ENCODE measurements at regions not wholly inside any gene's neighbourhood (a gene's known extent, or its start where the extent isn't known, plus 50 kb on each side); places are given as distances from the start of the nearest gene placed in this dataset.
"Not testable (repeated sequence)": the region's sequence is repeated elsewhere in the genome, so short reads cannot be mapped to it uniquely, and the experiment has no call there.

GRCh38 chr2:242044313-242044590 lies 174.7 kb downstream of the RTP5 start:
- TF ChIP-seq CTCF (conservative IDR thresholded peaks at IDR 0.05; ENCODE audit: low read depth, low read length) = no peak
- no peak overlapping the region for H3K4me3 ChIP-seq (ENCODE audit: low read depth, low read length)
- no peak for DNase-seq (ENCODE audit: low read depth)

- H3K4me3 ChIP-seq (ENCODE audit: low read depth, low read length); DNase-seq (ENCODE audit: low read depth): not testable (repeated sequence)
Observed at GRCh38 chr2:242045596-242046144, 176.1 kb downstream of the RTP5 start.

- H3K4me3 ChIP-seq (ENCODE audit: low read depth, low read length) = peak overlapping the region; percentile 44
- DNase-seq (ENCODE audit: low read depth) = peak; percentile 53
- TF ChIP-seq CTCF (conservative IDR thresholded peaks at IDR 0.05; ENCODE audit: low read depth, low read length) = no peak
Observed at GRCh38 chr2:242046206-242046826, 176.8 kb downstream of the RTP5 start.

- no peak for DNase-seq (ENCODE audit: low read depth)
- H3K4me3 ChIP-seq (ENCODE audit: low read depth, low read length) = no peak overlapping the region
- no peak for TF ChIP-seq CTCF (conservative IDR thresholded peaks at IDR 0.05; ENCODE audit: low read depth, low read length)
Observed at GRCh38 chr2:242047963-242048362, 178.4 kb downstream of the RTP5 start.

GRCh38 chr2:242048479-242048878 lies 178.9 kb downstream of the RTP5 start:
- DNase-seq (ENCODE audit: low read depth) = no peak
- no peak overlapping the region for H3K4me3 ChIP-seq (ENCODE audit: low read depth, low read length)
- no peak for TF ChIP-seq CTCF (conservative IDR thresholded peaks at IDR 0.05; ENCODE audit: low read depth, low read length)

- DNase-seq (ENCODE audit: low read depth); H3K4me3 ChIP-seq (ENCODE audit: low read depth, low read length): not testable (repeated sequence)
Observed at GRCh38 chr2:242049492-242049891, 180.0 kb downstream of the RTP5 start.

GRCh38 chr2:242051463-242051862 lies 181.9 kb downstream of the RTP5 start:
- no peak for TF ChIP-seq CTCF (conservative IDR thresholded peaks at IDR 0.05; ENCODE audit: low read depth, low read length)

GRCh38 chr2:242052421-242052820 lies 182.9 kb downstream of the RTP5 start:
- DNase-seq (ENCODE audit: low read depth) = no peak
- H3K4me3 ChIP-seq (ENCODE audit: low read depth, low read length) = no peak overlapping the region
- no peak for TF ChIP-seq CTCF (conservative IDR thresholded peaks at IDR 0.05; ENCODE audit: low read depth, low read length)

More at GRCh38 chr2:242051463-242051862, 181.9 kb downstream of the RTP5 start:
- DNase-seq (ENCODE audit: low read depth) = no peak
- no peak overlapping the region for H3K4me3 ChIP-seq (ENCODE audit: low read depth, low read length)

Measured in choroid plexus epithelial cell (primary cell).